ENCODE measurements at regions not wholly inside any gene's neighbourhood (a gene's known extent, or its start where the extent isn't known, plus 50 kb on each side); places are given as distances from the start of the nearest gene placed in this dataset.
"Not testable (repeated sequence)": the region's sequence is repeated elsewhere in the genome, so short reads cannot be mapped to it uniquely, and the experiment has no call there.

DNA sequence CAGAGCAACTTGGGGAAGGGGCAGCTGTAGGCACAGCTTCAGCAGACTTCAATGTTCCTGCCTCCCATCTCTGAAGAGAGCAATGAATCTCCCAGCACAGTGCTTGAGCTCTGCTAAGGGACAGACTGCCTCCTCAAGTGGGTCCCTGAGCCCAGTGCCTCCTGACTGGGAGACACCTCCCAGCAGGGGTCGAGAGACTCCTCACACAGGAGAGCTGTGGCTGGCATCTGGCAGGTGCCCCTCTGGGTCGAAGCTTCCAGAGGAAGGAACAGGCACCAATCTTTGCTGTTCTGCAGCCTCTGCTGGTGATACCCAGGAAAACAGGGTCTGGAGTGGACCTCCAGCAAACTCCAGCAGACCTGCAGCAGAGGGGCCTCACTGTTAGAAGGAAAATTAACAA, 563.8 kb downstream of the RWDD3 start:
- DNase-seq, result not testable (repeated sequence)

DNA sequence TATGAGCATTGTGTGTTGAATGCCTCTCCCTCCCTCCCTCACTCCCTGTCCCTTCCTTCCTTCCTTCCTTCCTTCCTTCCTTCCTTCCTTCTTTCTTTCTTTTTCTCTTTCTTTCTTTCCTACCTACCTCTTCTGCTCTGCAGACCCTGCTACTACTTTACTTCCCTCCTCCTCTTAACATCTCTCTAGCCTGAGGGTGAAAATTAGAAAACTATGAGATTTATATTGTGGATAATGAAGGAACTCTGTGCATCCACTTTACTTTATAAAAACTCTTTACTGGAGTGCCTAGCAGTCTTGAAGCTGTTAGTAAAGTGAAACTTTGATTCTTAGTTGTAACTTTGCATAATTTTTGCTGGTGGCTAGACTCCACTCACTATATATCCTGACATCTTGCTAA, 572.2 kb downstream of the RWDD3 start:
- DNase-seq, result no peak

DNA sequence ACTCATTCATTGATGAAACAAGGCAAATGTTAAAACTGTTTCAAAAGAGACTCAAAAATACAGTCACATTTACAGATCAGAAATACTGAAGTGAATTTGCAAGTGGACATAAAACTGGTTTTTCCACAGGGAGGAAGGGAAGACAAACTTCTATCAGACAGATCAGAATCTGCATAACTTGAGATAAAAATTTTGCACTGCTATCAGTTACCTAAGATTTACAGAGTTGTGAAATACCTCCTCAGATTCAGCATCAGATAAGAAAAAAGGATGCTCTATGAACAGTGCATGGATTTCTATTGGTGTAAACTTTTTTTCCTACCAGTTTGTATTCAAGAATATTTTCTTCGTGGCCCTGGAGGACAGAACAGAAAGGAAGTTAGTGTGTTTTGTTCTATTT, 575.4 kb downstream of the RWDD3 start:
- DNase-seq, result no peak

DNA sequence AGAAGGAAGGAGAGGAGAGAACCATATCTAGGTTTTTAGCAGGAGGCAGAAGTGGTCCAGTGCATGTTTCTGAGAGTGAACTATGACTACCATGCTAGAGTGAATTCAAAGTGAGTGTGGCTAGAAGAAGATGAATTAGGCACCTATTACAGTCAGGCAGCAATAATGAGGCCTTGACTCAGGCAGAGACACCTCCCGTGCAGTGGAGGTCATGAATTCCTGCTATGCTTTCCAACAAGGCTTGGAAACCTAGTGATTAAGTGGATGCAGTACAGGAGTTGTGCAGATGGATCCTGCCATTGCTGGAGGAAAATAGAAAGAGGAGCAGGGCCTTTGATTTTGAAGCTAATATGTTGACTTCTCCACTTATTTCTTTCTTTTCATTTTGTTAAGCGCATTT, 581.5 kb downstream of the RWDD3 start:
- no peak for DNase-seq

DNA sequence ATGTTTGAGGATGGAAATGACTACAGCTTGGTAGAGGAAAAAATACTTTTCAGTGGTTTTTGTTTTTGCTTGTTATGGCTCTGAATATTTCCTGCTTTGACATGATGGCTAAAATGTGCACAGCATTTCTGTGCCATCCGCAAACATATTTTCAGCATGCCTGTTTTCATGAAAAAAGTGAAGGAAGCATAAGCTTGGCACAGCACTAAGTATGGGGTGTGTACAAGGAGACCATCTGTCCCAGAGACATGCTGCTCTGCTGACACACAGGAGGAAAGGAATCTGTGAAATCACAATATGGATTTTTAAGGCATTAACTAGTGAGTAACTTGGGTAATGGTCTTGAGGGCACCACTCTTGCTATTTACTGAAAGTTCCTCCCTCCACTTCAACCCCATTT, 595.5 kb downstream of the RWDD3 start:
- DNase-seq, result no peak

DNA sequence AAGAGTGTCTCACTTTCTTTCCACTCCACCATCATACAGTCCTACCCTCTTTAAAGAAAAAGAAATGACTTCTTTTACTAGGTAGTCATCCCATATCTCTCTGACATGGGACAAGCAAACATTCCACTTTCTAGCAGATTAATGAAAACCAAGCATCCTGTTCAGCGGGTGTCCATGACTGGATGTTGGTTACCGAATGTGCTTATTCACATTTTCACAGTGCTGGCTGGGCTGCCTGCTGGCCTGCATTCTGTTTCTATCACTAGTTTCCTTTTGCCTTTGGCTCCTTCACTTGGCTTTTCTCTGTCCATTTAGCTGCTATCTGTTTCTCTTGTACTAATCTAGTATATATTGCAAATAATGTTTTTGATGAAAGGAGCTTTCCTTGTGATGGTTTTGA, 598.4 kb downstream of the RWDD3 start:
- no peak for DNase-seq

DNA sequence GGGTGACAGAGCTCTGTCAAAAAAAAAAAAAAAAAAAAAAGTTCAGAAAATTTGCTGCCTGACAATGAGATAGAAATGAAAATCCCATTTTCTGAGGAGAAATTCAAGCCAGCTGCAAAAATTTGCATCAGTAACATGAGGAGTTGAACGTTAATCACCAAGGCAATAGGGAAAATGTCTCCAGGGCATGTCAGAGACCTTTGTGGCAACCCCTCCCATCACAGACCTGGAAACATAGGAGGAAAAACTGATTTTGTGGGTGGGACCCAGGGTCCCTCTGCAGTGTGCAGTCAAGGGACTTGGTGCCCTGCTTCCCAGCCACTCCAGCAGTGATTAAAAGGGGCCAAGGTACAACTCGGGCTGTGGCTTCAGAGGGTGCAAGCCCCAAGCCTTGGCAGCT, 615.4 kb downstream of the RWDD3 start:
- no peak for DNase-seq

DNA sequence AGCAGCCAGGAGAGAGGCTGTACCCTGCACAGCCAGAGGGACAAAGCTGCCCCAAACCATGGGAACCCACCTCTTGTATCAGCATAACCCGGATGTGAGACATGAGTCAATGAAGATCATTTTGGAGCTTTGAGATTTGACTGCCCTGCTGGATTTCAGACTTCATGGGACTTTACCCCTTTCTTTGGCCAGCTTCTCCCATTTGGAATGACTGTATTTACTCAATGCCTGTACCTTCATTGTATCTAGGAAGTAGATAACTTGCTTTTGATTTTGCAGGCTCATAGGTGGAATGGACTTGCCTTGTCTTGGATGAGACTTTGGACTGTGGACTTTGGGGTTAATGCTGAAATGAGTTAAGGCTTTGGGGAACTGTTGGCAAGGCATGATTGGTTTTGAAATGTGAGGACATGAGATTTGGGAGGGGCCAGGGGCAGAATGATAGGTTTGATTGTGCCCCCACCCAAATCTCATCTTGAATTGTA, 616.2 kb downstream of the RWDD3 start:
- no peak for DNase-seq

DNA sequence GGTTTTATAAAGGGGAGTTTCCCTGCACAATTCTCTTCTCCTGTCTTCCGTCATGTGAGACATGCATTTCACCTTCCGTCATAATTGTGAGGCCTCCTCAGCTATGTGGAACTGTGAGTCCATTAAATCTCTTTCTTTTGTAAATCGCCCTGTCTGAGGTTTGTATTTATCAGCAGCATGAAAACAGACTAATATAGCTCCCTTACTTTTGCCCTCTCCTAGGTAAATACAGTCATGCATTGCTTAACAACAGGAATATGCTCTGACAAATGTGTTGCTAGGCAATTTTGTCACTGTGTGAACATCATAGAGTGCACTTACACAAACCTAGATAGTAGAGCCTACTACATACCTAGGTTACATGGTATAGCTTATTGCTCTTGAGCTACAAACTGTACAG, 616.8 kb downstream of the RWDD3 start:
- DNase-seq, result no peak

DNA sequence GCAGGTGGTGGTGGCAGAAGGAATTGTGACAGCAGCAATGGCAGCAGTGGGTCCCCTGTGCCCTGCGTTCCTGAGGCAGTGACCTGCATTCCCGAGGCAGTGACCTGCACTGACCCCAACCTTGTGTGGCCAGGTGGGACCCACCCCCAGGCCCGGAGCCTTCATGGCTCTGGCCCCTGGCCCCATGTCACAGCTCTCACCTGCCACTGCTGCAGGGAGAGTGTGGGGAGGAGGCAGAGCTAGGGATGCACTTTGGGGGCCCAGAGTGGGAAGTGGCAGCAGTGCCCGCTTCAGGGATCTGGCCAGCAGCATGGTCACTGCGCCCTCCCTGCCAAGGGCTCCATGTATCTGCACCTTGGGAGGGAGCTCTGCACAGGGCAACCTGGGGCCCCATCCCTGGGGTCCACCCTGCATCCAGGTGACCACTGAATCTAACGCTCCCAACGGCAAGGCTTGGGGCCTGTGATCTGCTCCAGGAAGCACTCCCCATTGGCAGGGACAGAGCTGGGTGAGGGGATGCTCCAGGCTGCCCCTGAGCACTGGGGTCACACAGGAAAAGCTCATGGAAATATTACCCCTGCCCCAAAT, 618.6 kb downstream of the RWDD3 start:
- no peak for DNase-seq

DNA sequence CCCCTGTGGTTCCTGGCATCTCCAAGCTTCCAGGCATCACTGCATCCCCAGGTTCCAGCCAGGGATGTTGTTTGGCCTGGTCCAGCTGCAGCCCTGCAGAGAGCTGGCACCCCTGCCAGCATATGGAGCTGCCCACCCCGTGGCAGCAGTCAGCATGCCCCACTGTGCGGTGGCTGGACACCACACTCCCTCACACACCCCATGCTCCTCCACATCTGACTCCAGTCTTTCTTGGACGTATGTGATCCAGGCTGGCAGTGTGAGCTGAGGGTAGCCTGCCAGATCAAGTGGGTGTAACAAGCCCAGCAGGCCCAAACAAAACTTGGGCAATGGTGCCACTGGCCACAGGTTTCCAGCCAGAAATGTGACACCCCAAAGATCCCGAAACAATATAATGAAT, 620.4 kb downstream of the RWDD3 start:
- DNase-seq, result no peak

DNA sequence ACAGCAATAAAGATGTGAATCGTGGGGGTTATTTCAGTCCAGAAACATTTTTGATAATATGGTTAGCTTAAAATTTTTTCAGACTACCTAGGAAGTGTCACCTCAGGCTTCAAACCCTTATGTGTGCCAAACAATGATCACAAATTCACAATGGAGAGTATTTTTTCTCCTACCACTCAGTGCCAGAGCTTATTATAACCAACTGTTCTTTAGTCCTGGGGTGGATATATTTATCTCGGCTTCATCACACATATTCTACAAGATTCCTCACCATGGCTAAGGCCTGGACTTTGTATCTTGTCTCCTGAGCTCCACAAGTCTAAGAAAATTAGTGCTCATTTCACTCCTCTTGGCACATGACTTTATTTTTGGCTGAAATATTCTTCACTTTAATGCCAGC, 629.1 kb downstream of the RWDD3 start:
- DNase-seq, result no peak

DNA sequence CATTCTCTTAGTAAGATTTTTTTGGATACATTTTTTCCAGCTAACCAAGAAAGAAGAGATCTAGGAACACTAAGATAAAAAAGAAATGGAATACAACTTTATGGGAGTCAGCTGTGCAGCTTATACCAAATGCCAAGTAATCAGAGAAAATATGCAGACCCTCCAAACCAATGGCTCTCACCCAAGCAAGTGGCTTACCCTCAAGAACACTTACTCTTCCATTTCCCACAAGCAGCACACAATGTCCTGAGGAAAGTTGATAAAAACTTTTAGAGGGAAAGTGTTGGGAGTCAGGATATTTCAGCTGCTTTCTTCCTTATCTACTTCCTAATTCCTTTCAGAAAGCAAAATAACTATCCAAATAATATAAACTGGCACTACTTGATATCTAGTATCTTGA, 631.8 kb downstream of the RWDD3 start:
- no peak for DNase-seq

DNA sequence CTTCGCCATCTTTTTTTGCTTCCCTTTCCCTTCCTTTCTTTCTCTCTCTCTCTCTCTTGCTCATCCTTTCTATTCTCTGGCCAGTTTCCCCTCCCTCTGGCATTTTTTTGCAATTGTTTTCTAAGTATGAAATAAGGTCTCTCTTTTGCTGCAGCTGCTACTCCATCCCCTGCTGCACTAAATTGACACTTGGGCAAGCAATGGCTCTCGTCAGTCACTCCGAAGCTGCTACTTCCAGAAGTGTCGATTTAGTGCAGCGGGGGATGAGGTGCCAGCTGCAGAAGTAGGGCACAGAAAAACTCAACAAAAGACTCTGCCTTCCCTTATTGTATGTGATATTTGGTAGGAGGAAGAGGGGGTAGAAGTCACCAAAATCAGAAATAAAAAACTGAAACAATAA, 642.3 kb downstream of the RWDD3 start:
- no peak for DNase-seq

DNA sequence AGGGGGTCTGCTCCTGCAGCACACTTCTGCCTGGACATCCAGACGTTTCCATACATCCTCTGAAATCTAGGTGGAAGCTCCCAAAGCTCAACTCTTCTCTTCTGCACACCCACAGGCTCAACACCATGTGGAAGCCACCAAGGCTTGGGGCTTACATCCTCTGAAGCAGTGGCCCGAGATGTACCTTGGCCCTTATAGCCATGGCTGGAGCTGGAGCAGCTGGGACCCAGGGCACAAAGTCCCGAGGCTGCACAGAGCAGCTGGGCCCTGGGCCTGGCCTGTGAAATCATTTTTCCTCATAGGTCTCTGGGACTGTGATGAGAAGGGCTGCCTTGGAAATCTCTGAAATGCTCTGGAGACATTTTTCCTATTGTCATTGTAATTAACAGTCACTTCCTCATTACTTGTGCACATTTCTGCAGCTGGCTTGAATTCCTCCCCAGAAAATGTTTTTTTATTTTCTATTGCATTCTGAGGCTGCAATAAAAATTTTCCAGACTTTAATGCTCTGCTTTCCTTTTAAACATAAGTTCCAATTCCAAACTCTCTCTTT, 645.6 kb downstream of the RWDD3 start:
- no peak for DNase-seq

DNA sequence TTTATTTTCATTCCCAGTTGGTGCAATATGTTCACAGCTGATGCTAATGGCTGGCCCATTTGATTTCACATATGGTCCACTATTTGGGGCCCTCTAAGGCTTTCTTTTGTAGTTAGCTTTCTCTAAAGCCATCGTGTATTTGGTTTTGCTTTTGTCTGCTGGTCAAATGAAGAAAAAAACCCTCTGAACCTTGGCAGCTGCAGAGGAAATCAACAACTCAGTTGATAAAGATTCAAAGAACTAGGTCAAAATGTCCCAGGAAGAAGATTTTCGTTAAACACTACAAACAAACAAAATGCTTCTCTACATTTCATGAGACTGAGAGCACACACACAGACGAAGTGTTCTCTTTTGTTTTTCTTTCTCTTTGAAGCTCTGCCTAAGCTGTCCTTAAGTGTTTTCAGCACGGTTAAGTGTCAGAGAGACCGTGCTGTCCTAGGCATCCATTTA, 655.0 kb downstream of the RWDD3 start:
- DNase-seq, result no peak

DNA sequence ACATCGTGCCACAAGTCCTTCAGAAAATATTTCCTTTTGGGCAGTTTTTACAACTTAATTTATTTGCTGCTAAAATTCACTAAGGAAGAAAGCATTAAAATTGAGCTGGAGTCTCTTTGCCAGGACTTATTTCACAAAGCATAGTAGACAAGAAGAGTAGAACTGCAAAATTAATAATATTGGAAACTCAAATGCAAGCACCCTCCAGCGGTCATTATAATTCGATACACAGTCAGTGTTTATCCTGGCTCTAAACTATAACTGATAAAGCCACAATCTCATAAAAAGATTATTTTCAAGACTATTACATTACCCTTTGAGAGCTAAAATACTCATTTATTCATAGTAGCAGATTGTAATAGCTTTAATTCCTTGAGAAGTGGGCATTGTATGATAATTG, 655.4 kb downstream of the RWDD3 start:
- DNase-seq, result no peak

DNA sequence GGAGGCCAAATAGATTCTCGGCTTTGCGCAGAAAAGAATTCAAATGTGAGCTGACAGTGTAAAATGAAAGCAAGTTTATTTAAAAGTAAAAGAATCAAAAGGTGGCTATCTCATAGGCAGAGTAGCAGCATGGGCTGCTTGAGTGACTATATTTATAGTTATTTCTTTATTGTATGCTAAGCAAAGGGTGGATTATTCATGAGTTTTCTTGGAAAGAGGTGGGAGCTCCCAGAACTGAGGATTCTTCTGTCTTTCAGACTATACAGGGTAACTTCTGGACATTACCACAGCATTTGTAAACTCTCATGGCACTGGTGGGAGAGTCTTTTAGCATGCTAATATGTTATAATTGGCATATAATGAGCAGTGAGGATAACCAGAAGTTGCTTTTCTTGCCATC, 659.9 kb downstream of the RWDD3 start:
- DNase-seq, result no peak

DNA sequence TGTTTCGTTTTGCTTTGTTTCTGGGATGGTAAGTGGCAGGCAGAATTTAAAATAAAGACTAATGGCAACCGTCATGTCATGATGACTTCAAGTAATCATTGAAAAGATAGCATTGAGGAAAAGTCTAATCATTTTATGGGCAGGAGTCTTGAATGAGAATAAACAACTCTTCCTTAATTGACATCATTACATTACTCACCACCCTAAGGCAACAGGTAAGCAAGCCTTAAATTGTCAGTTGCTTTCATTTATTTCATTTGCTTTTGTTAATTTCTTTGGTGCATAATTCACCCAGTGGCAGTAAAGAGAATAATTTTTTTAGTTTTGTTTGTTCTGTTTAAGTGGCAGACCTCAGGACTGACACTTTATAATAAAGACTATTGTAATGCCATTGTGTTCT, 669.0 kb downstream of the RWDD3 start:
- no peak for DNase-seq

DNA sequence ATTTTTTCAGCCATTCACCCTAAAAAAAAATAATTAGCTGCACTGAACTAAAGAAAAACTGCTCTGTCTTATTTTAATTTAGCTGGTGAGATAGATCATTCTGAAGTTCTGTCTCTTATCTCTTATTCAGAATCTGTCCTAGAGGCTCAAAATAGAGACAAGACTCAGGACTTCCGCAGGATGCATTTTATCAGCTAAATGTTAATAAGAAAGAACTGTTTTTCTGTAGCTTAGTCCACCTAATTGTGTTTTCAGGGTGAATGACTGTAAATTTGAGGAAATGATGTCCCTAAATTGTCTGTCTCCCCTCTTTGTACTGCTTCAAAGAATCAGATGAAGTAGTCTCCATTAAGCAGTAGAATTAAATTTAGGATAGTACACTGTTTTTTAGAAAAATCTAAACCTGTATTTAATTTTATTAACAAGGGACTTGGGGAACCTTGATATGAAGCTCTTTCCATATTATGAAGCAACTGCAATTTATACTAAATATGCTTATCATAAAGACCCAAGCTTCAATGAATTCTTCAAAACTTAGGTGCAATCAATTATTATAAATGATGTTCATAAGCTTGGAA, 671.9 kb downstream of the RWDD3 start:
- no peak for DNase-seq

DNA sequence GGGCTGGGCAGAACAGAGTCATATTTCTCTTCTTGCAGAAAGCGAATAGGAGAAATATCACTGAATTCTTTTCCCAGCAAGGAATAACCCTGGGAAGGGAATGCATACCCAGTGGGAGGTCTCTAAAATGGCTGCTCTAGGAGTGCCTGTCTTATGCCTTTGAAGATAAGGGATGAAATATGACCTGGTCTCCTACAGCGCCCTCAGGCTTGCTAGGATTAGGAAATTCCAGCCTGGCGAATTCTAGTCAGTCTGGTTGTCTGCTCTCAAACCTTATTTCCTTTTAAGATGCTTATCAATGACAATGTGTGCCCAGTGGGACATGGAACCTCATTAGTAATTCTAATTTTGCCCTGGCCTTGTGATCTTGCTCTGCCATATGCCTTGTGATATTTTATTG, 677.7 kb downstream of the RWDD3 start:
- not testable (repeated sequence) for DNase-seq

DNA sequence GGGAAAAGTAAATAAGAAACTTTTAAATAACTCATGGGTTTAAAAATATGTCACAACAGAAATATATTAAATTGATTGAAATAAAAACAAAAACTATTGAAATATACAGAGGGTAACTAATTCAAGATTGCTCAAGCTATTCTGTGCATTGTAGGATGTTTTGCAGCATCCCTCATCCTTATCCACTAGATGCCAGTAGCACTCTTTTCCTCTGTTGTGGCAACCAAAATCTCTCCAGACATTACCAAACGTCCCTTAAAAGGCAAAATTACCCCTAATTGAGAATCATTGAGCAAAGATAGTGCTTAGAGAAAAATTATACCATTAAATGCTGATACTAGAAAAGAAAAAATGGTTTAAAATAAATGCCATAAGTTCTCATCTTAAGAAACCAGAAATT, 682.6 kb downstream of the RWDD3 start:
- DNase-seq, result peak; percentile 41

DNA sequence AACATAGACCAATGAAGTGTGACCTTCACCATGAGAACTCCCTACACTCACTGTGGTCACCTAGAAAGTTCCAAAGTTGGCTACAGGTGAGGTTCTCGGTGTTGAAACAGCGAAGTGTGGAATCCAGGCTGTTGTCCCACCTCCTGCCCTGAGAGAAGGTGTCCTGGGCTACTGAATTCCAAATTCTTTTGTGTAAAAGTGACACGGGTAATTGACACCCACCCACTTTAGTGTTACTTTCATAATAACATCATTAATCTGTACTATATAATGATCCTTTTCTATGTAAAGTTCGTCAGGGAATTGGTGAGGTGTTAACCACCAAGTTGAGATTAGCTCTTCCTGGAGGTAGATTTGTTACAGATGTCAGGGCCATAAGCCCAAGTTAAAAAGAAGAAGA, 690.7 kb downstream of the RWDD3 start:
- DNase-seq, result no peak

DNA sequence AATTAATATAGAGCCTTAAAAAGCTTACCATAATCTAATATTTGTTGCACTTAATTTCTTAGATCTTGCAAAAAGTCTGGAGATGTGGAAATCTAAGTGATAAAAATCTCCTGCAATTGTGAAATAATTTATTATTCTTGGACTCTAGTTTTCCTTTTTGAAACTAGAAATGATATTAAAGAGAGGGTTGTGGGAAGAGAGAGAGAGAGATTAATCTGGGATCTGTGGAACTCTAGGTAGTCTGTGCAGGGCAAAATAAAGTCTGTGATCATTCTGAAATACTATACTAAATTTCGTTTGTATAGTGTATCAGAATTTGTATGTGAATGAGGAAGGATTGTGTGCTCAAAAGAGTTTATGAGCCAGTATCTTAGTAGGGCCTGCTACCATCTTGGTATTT, 692.3 kb downstream of the RWDD3 start:
- no peak for DNase-seq

DNA sequence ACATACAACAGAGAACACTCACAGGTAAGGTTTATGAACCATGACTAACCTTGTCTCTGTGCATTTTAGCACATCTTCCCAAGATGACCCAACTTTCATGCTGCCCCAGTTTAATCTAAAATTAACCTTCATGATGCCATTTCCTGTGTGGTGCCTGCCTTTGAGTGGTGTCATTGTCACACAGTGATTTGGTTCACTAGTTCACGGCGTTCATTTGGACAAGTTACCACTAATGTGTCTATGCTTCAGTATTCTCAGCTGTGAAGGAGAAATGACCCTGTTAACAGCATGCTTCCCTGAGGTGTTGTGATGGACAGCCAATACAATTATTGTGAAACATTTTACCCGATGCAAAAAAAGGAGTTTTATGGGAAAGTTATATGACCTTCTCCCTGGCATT, 693.1 kb downstream of the RWDD3 start:
- DNase-seq, result no peak
